BJ (cell line): ENCODE measurements at regions not wholly inside any gene's neighbourhood (a gene's known extent, or its start where the extent isn't known, plus 50 kb on each side); places are given as distances from the start of the nearest gene placed in this dataset.
A peak's percentile ranks its signal among the peaks of the same experiment; 100 is the strongest.

Experiments
- CTCF ChIA-PET: fragments of 350-600 bp; formaldehyde crosslinking; extraction: SDS; loops from one replicate; lab custom pipeline; 2021; ENCODE audit warnings: antibody characterized with exemption, inconsistent platforms; lab: Yijun Ruan, JAX
- POLR2A ChIA-PET: fragments of 300-600 bp; sonication (Branson Sonifier 250); formaldehyde crosslinking; extraction: SDS; loops from one replicate; lab custom pipeline; 2021; ENCODE audit warnings: antibody characterized with exemption; lab: Charles Lee
- DNase-seq: peaks from one replicate; pipeline ENCODE4 v3.0.0-alpha.2; 2011; ENCODE audit warnings: low read depth
- H3K27me3 ChIP-seq: 2 replicates; pipeline ENCODE4 v1.6.0; 2011; ENCODE audit warnings: low read length; ENCODE audit not compliant: control insufficient read depth, insufficient read depth
- H3K36me3 ChIP-seq: 2 replicates; pipeline ENCODE4 v1.5.1; 2011; ENCODE audit warnings: low read length; ENCODE audit not compliant: control insufficient read depth, insufficient read depth
- H3K4me3 ChIP-seq: 2 replicates; pipeline ENCODE4 v1.5.1; 2011; ENCODE audit warnings: low read depth, mild to moderate bottlenecking, control low read depth, low read length
- TF ChIP-seq, protein P1 (sequence below): IDR thresholded peaks from 2 replicates; pipeline ENCODE4 v1.5.1; 2011; ENCODE audit warnings: low read depth, mild to moderate bottlenecking, control low read depth, inconsistent platforms, low read length, moderate library complexity; ENCODE audit not compliant: insufficient read depth

DNA sequence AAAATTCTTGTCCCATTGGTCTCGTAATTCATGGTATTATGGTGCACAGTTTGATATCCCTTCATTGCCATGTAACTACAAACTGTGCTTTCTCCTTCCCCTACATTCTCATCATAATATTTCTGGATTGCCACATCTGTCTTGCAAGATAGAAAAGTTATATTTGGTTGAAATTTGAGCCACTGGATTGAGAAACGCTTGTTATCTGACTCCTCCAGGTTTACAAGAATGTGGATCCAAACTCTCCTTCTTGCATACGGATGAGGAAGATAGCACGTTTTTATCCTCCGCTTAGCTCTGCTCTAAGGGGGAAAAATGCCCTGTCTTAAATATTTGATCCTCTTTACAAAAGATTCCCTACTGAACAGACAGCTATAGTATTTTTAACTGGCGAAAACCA, 438.2 kb downstream of the TSN start:
- Histone ChIP-seq H3K4me3 (no peak overlapping the region), H3K36me3 (no peaks in the 10 kb centered on the region), H3K27me3 (no peaks in the 10 kb centered on the region)
- TF ChIP-seq, protein P1, sequence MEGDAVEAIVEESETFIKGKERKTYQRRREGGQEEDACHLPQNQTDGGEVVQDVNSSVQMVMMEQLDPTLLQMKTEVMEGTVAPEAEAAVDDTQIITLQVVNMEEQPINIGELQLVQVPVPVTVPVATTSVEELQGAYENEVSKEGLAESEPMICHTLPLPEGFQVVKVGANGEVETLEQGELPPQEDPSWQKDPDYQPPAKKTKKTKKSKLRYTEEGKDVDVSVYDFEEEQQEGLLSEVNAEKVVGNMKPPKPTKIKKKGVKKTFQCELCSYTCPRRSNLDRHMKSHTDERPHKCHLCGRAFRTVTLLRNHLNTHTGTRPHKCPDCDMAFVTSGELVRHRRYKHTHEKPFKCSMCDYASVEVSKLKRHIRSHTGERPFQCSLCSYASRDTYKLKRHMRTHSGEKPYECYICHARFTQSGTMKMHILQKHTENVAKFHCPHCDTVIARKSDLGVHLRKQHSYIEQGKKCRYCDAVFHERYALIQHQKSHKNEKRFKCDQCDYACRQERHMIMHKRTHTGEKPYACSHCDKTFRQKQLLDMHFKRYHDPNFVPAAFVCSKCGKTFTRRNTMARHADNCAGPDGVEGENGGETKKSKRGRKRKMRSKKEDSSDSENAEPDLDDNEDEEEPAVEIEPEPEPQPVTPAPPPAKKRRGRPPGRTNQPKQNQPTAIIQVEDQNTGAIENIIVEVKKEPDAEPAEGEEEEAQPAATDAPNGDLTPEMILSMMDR = no peak
- POLR2A ChIA-PET = no interaction called here
- CTCF ChIA-PET = interaction anchor here (1.5 kb wide), 1 partner anchor 13 kb away, joined by 3 read pairs; no protein-coding TSS in a partner anchor
- no peak for DNase-seq

DNA sequence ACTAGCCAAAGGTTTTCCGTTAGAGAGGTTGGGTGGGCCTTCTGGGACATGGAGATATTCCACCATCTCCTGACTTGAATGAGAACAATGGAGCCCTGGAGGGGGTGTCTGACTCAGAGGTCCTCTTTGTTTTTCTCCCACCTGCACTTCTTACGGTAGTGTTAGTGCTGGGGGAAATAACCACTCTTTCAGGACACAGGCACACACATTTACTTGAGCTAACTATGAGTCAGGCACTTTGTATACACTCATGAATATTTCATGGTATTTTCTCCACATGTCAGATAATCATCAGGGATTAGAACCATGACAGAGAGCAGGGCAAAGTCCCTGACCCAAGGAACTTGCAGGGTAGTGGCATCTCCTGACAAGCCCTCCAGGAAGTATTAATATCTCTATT, 439.1 kb downstream of the TSN start:
- Histone ChIP-seq H3K36me3 (no peaks in the 10 kb centered on the region), H3K27me3 (no peaks in the 10 kb centered on the region), H3K4me3 (no peak overlapping the region)
- ChIA-PET POLR2A (no interaction called here), CTCF (interaction anchor here (0.8 kb wide), 1 partner anchor 51 kb away, joined by 3 read pairs; no protein-coding TSS in a partner anchor)
- DNase-seq = no peak
- TF ChIP-seq, protein P1 = no peak

DNA sequence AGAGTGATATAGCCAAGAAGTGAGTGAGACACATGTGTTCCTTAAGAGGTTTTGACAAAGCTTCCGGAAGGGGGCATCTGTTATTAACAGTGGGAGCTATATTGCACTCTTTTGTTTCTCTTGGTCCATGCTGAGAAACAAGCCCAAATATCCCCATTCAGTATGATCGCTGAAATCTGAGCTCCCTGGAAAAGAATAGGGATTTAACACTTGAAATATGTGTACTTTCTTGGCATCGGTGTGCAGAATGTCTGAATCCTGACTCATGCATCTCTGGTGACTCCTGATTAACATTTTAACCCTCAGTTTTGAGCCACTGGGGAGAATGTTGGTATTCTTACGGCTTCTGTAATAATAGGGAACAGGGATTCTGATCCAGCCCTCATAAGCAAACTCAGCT, 448.1 kb downstream of the TSN start:
- H3K4me3 ChIP-seq = no peak overlapping the region
- ChIA-PET CTCF (interaction anchor here (1.3 kb wide), 1 partner anchor 9 kb away, joined by 4 read pairs; no protein-coding TSS in a partner anchor), POLR2A (no interaction called here)
- H3K36me3 ChIP-seq = no peaks in the 10 kb centered on the region
- peak; percentile 19 for DNase-seq
- H3K27me3 ChIP-seq = no peaks in the 10 kb centered on the region
- TF ChIP-seq, protein P1 = no peak

DNA sequence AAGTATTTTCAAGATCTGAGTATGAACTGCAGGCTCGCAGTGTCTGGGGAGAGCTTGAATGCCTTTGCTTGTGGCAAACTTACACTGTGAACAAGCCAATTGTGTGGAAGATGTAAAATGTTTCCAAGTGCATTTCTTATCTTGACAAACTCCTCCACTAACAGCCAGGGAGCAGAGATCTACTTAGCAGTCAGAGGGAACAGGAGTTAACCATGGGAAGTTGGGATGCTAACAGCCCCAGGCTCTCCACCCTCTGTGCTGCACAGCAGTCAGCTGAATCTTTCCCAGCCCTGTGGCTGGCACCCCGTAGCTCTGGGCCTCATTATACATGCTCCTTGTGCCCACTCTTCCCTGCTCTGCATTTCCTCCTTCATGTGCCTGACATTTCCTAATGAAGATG, 450.2 kb downstream of the TSN start:
- TF ChIP-seq, protein P1 = no peak
- DNase-seq = no peak
- CTCF ChIA-PET = no interaction called here

DNA sequence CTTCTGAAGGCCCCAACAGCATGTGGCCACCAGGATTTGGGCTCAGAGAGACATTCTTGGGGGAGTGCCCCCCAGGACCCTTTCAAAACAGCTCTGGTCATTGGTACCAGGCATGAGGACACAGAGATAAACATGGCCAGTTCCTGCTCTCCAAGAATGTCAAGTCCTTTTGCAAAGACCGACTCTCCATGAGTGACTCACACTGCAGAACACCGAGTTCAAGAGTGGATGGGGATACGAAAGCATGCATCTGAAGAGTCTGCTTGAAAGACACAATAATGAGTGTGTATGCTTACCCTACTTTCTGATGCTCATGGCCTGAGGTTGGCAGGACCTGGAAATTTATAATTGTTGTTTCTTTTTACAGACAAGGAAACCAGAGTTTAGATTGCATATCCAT, 450.6 kb downstream of the TSN start:
- POLR2A ChIA-PET = no interaction called here
- Histone ChIP-seq H3K27me3 (no peaks in the 10 kb centered on the region), H3K36me3 (no peaks in the 10 kb centered on the region), H3K4me3 (no peak overlapping the region)
- CTCF ChIA-PET = no interaction called here
- DNase-seq = no peak
- TF ChIP-seq, protein P1 = no peak

More for the DNA sequence above, 450.2 kb downstream of the TSN start:
- Histone ChIP-seq H3K27me3 (no peaks in the 10 kb centered on the region), H3K4me3 (no peak overlapping the region), H3K36me3 (no peaks in the 10 kb centered on the region)
- POLR2A ChIA-PET = no interaction called here
